Erythroblast (primary cell): ENCODE measurements at regions not wholly inside any gene's neighbourhood (a gene's known extent, or its start where the extent isn't known, plus 50 kb on each side); places are given as distances from the start of the nearest gene placed in this dataset.

ENCODE experiments used
- GATA1 ChIP-seq: IDR thresholded peaks from 2 replicates; pipeline ENCODE4 v1.6.1; 2011; ENCODE audit warnings: low read depth, mild to moderate bottlenecking, control low read depth, low read length, moderate library complexity
- POLR2A ChIP-seq: IDR thresholded peaks from 2 replicates; pipeline ENCODE4 v1.6.1; 2011; ENCODE audit warnings: mild to moderate bottlenecking, low read length

DNA sequence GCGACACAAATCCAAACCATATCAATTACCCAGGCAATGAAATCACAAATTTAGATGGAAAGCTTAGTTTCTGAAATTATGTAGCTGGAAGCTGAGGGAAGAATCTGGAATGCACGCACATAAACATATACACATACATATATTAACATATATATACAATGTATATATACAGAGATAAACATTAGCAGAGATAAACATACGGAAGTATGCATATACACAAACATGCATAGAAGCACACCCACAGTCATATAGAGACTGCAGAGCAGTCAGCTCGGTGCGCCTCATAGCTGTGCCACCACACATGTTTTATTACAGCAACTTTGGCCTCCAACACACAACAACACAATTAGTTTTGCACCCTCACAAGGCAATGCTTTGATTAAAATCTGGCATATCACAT, 288.1 kb downstream of the TEX29 start:
- no peak for TF ChIP-seq POLR2A
- TF ChIP-seq GATA1: no peak
